ENCODE measurements at regions not wholly inside any gene's neighbourhood (a gene's known extent, or its start where the extent isn't known, plus 50 kb on each side); places are given as distances from the start of the nearest gene placed in this dataset.
"Not testable (repeated sequence)": the region's sequence is repeated elsewhere in the genome, so short reads cannot be mapped to it uniquely, and the experiment has no call there.

- Mint-ChIP-seq H3K27ac (no peak overlapping the region), H3K27me3 (ENCODE audit: low read depth) (no peaks in the 10 kb centered on the region), H3K4me3 (no peak overlapping the region), H3K9me3 (no peaks in the 10 kb centered on the region), H3K4me1 (ENCODE audit: low read depth) (no peaks in the 10 kb centered on the region), H3K36me3 (ENCODE audit: low read depth) (no peaks in the 10 kb centered on the region)
These were observed 429.9 kb downstream of the NR4A2 start for GRCh38 chr2:155902635-155903034.

- Mint-ChIP-seq H3K4me1 (ENCODE audit: low read depth) (no peaks in the 10 kb centered on the region), H3K4me3 (no peak overlapping the region), H3K27ac (no peak overlapping the region), H3K36me3 (ENCODE audit: low read depth) (no peaks in the 10 kb centered on the region), H3K27me3 (ENCODE audit: low read depth) (no peaks in the 10 kb centered on the region), H3K9me3 (no peaks in the 10 kb centered on the region)
These were observed 437.5 kb downstream of the NR4A2 start for GRCh38 chr2:155895016-155895415.

- H3K27me3 Mint-ChIP-seq (ENCODE audit: low read depth); H3K4me1 Mint-ChIP-seq (ENCODE audit: low read depth); H3K36me3 Mint-ChIP-seq (ENCODE audit: low read depth); H3K4me3 Mint-ChIP-seq; H3K27ac Mint-ChIP-seq: not testable (repeated sequence)
- peaks cover 31% of the 10 kb centered on the region for H3K9me3 Mint-ChIP-seq
These were observed 452.1 kb downstream of the NR4A2 start for GRCh38 chr2:155880382-155880781.

- not testable (repeated sequence) for H3K4me1 Mint-ChIP-seq (ENCODE audit: low read depth); H3K27ac Mint-ChIP-seq; H3K27me3 Mint-ChIP-seq (ENCODE audit: low read depth); H3K36me3 Mint-ChIP-seq (ENCODE audit: low read depth); H3K4me3 Mint-ChIP-seq
- peaks cover 28% of the 10 kb centered on the region for H3K9me3 Mint-ChIP-seq
These were observed 452.6 kb downstream of the NR4A2 start for GRCh38 chr2:155879900-155880299.

- Mint-ChIP-seq H3K27ac (no peak overlapping the region), H3K36me3 (ENCODE audit: low read depth) (no peaks in the 10 kb centered on the region), H3K9me3 (peaks cover 5% of the 10 kb centered on the region), H3K4me3 (no peak overlapping the region), H3K27me3 (ENCODE audit: low read depth) (no peaks in the 10 kb centered on the region), H3K4me1 (ENCODE audit: low read depth) (no peaks in the 10 kb centered on the region)
These were observed 460.1 kb downstream of the NR4A2 start for GRCh38 chr2:155872396-155872795.

- Mint-ChIP-seq H3K27ac (no peak overlapping the region), H3K4me1 (ENCODE audit: low read depth) (no peaks in the 10 kb centered on the region), H3K4me3 (no peak overlapping the region), H3K36me3 (ENCODE audit: low read depth) (no peaks in the 10 kb centered on the region), H3K9me3 (peaks cover 5% of the 10 kb centered on the region), H3K27me3 (ENCODE audit: low read depth) (no peaks in the 10 kb centered on the region)
These were observed 460.6 kb downstream of the NR4A2 start for GRCh38 chr2:155871940-155872339.

GRCh38 chr2:155867564-155867963 is 465.0 kb downstream of the NR4A2 start:
- H3K27me3 Mint-ChIP-seq (ENCODE audit: low read depth), result no peaks in the 10 kb centered on the region
- no peaks in the 10 kb centered on the region for H3K4me1 Mint-ChIP-seq (ENCODE audit: low read depth)
- H3K4me3 Mint-ChIP-seq, result no peak overlapping the region
- H3K36me3 Mint-ChIP-seq (ENCODE audit: low read depth), result no peaks in the 10 kb centered on the region
- no peak overlapping the region for H3K27ac Mint-ChIP-seq
- H3K9me3 Mint-ChIP-seq, result no peaks in the 10 kb centered on the region

- H3K36me3 Mint-ChIP-seq (ENCODE audit: low read depth), result no peaks in the 10 kb centered on the region
- H3K27ac Mint-ChIP-seq, result no peak overlapping the region
- H3K4me3 Mint-ChIP-seq, result no peak overlapping the region
- no peaks in the 10 kb centered on the region for H3K4me1 Mint-ChIP-seq (ENCODE audit: low read depth)
- no peaks in the 10 kb centered on the region for H3K9me3 Mint-ChIP-seq
- H3K27me3 Mint-ChIP-seq (ENCODE audit: low read depth), result no peaks in the 10 kb centered on the region
These were observed 466.0 kb downstream of the NR4A2 start for GRCh38 chr2:155866477-155866876.

- no peaks in the 10 kb centered on the region for H3K9me3 Mint-ChIP-seq
- no peak overlapping the region for H3K27ac Mint-ChIP-seq
- H3K36me3 Mint-ChIP-seq (ENCODE audit: low read depth), result no peaks in the 10 kb centered on the region
These were observed 480.4 kb downstream of the NR4A2 start for GRCh38 chr2:155852156-155852555.

GRCh38 chr2:155846259-155846658 is 486.3 kb downstream of the NR4A2 start:
- Mint-ChIP-seq H3K4me3 (no peak overlapping the region), H3K9me3 (no peaks in the 10 kb centered on the region), H3K36me3 (ENCODE audit: low read depth) (no peaks in the 10 kb centered on the region), H3K27ac (no peak overlapping the region), H3K4me1 (ENCODE audit: low read depth) (no peaks in the 10 kb centered on the region), H3K27me3 (ENCODE audit: low read depth) (no peaks in the 10 kb centered on the region)

More at GRCh38 chr2:155852156-155852555, 480.4 kb downstream of the NR4A2 start:
- Mint-ChIP-seq H3K27me3 (ENCODE audit: low read depth) (no peaks in the 10 kb centered on the region), H3K4me1 (ENCODE audit: low read depth) (no peaks in the 10 kb centered on the region), H3K4me3 (no peak overlapping the region)

- Mint-ChIP-seq H3K36me3 (ENCODE audit: low read depth) (no peaks in the 10 kb centered on the region), H3K27ac (no peak overlapping the region), H3K4me3 (no peak overlapping the region), H3K9me3 (no peaks in the 10 kb centered on the region), H3K4me1 (ENCODE audit: low read depth) (no peaks in the 10 kb centered on the region), H3K27me3 (ENCODE audit: low read depth) (no peaks in the 10 kb centered on the region)
These were observed 488.1 kb downstream of the NR4A2 start for GRCh38 chr2:155844461-155844860.

- no peak overlapping the region for H3K27ac Mint-ChIP-seq
- H3K9me3 Mint-ChIP-seq, result no peaks in the 10 kb centered on the region
- no peaks in the 10 kb centered on the region for H3K27me3 Mint-ChIP-seq (ENCODE audit: low read depth)
- no peaks in the 10 kb centered on the region for H3K4me1 Mint-ChIP-seq (ENCODE audit: low read depth)
- no peaks in the 10 kb centered on the region for H3K36me3 Mint-ChIP-seq (ENCODE audit: low read depth)
- H3K4me3 Mint-ChIP-seq, result no peak overlapping the region
These were observed 490.4 kb downstream of the NR4A2 start for GRCh38 chr2:155842103-155842502.

GRCh38 chr2:155841442-155841841 is 491.1 kb downstream of the NR4A2 start:
- Mint-ChIP-seq H3K27me3 (ENCODE audit: low read depth) (no peaks in the 10 kb centered on the region), H3K9me3 (no peaks in the 10 kb centered on the region), H3K27ac (no peak overlapping the region), H3K4me3 (no peak overlapping the region), H3K36me3 (ENCODE audit: low read depth) (no peaks in the 10 kb centered on the region), H3K4me1 (ENCODE audit: low read depth) (no peaks in the 10 kb centered on the region)

GRCh38 chr2:155840661-155841060 is 491.9 kb downstream of the NR4A2 start:
- Mint-ChIP-seq H3K4me3 (no peak overlapping the region), H3K27ac (no peak overlapping the region), H3K4me1 (ENCODE audit: low read depth) (no peaks in the 10 kb centered on the region), H3K27me3 (ENCODE audit: low read depth) (no peaks in the 10 kb centered on the region), H3K9me3 (no peaks in the 10 kb centered on the region), H3K36me3 (ENCODE audit: low read depth) (no peaks in the 10 kb centered on the region)

- H3K27ac Mint-ChIP-seq, result no peak overlapping the region
- H3K4me3 Mint-ChIP-seq, result no peak overlapping the region
These were observed 492.5 kb downstream of the NR4A2 start for GRCh38 chr2:155839991-155840390.

GRCh38 chr2:155839436-155839835 is 493.1 kb downstream of the NR4A2 start:
- no peaks in the 10 kb centered on the region for H3K27me3 Mint-ChIP-seq (ENCODE audit: low read depth)
- H3K9me3 Mint-ChIP-seq, result no peaks in the 10 kb centered on the region
- H3K27ac Mint-ChIP-seq, result no peak overlapping the region
- H3K4me3 Mint-ChIP-seq, result no peak overlapping the region
- H3K36me3 Mint-ChIP-seq (ENCODE audit: low read depth), result no peaks in the 10 kb centered on the region
- H3K4me1 Mint-ChIP-seq (ENCODE audit: low read depth), result no peaks in the 10 kb centered on the region

More at GRCh38 chr2:155839991-155840390, 492.5 kb downstream of the NR4A2 start:
- Mint-ChIP-seq H3K36me3 (ENCODE audit: low read depth) (no peaks in the 10 kb centered on the region), H3K4me1 (ENCODE audit: low read depth) (no peaks in the 10 kb centered on the region), H3K9me3 (no peaks in the 10 kb centered on the region), H3K27me3 (ENCODE audit: low read depth) (no peaks in the 10 kb centered on the region)

All from T-helper 1 cell treated with Interleukin-12 subunit alpha and Interleukin-12 subunit beta and Interleukin-4 antibody, amounts not matched to agents 30 μg/mL and 1 μg/mL, for 36 hours (primary cell).